SK-N-SH (cell line): ENCODE measurements at regions not wholly inside any gene's neighbourhood (a gene's known extent, or its start where the extent isn't known, plus 50 kb on each side); places are given as distances from the start of the nearest gene placed in this dataset.

Experiments used
- CTCF ChIA-PET: fragments of 300-600, 350-600 bp; formaldehyde crosslinking; extraction: SDS; loops from one replicate; lab custom pipeline; 2021; lab: Yijun Ruan, JAX
- POLR2A ChIA-PET: fragments of 350-600 bp; sonication (Branson Sonifier 250); formaldehyde crosslinking; extraction: SDS; loops from one replicate; lab custom pipeline; 2020; ENCODE audit warnings: antibody characterized with exemption, inconsistent platforms; lab: Yijun Ruan, JAX
- DNase-seq: peaks from one replicate; pipeline ENCODE4 v3.0.0; 2012
- H2AFZ ChIP-seq: fragments of 200-600 bp; sonication (generic); 2 replicates; pipeline ENCODE4 v1.8.1; 2016; ENCODE audit warnings: antibody characterized with exemption, mild to moderate bottlenecking, low read depth
- H3F3A ChIP-seq: fragments of 200-600 bp; sonication (generic); replicated peaks from 2 replicates; pipeline ENCODE3; 2016; ENCODE audit warnings: antibody characterized with exemption, mild to moderate bottlenecking; ENCODE audit not compliant: insufficient read depth
- H3K27ac ChIP-seq, 2 experiments: fragments of 200-500 bp in 1 of 2; fragments of 200-600 bp in 1 of 2; sonication (Bioruptor generic) in 1 of 2; sonication (generic), shearing (Covaris generic) in 1 of 2; 2 replicates each; pipeline versions ENCODE4 v1.5.1 to v1.6.1; 2014 to 2016; ENCODE audit warnings: low read depth in 2 of 2, inconsistent platforms in 1 of 2, low read length in 1 of 2, mild to moderate bottlenecking in 1 of 2, mixed read lengths in 1 of 2
- H3K27me3 ChIP-seq: fragments of 200-600 bp; sonication (generic), shearing (Covaris generic); 2 replicates; pipeline ENCODE4 v1.6.1; 2016; ENCODE audit warnings: mixed run types; ENCODE audit not compliant: insufficient read depth
- H3K36me3 ChIP-seq, 2 experiments: fragments of 200-500 bp in 1 of 2; fragments of 200-600 bp in 1 of 2; sonication (Bioruptor generic) in 1 of 2; sonication (generic) in 1 of 2; replicated peaks in 1 of 2; 2 replicates each; pipeline versions ENCODE3 to v1.5.1; 2014 to 2016; ENCODE audit warnings: low read length in 1 of 2, mild to moderate bottlenecking in 1 of 2; ENCODE audit not compliant: insufficient read depth in 2 of 2, control insufficient read depth in 1 of 2
- H3K4me1 ChIP-seq, 2 experiments: fragments of 200-500 bp in 1 of 2; fragments of 200-600 bp in 1 of 2; sonication (Bioruptor generic) in 1 of 2; sonication (generic), shearing (Covaris generic) in 1 of 2; 2 replicates each; pipeline versions ENCODE4 v1.5.1 to v1.6.1; 2014 to 2016; ENCODE audit warnings: low read depth in 1 of 2, low read length in 1 of 2, mixed run types in 1 of 2; ENCODE audit not compliant: insufficient read depth in 2 of 2, control insufficient read depth in 1 of 2
- H3K4me2 ChIP-seq: fragments of 200-600 bp; sonication (generic), shearing (Covaris generic); 2 replicates; pipeline ENCODE4 v1.6.1; 2017; ENCODE audit warnings: mixed run types
- H3K4me3 ChIP-seq, 2 experiments: fragments of 200-500 bp in 1 of 2; fragments of 200-600 bp in 1 of 2; sonication (Bioruptor generic) in 1 of 2; sonication (generic), shearing (Covaris generic) in 1 of 2; 2 replicates each; pipeline versions ENCODE4 v1.5.1 to v1.8.1; 2014 to 2016; ENCODE audit warnings: low read depth in 2 of 2, inconsistent platforms in 1 of 2, low read length in 1 of 2, mild to moderate bottlenecking in 1 of 2, mixed read lengths in 1 of 2, moderate library complexity in 1 of 2
- H3K79me2 ChIP-seq: fragments of 200-600 bp; sonication (generic); 2 replicates; pipeline ENCODE4 v1.8.1; 2017; ENCODE audit warnings: mild to moderate bottlenecking; ENCODE audit not compliant: insufficient read depth
- H3K9ac ChIP-seq: fragments of 200-600 bp; sonication (generic); 2 replicates; pipeline ENCODE4 v1.6.1; 2017; ENCODE audit warnings: mixed run types
- H3K9me2 ChIP-seq: fragments of 200-600 bp; sonication (generic); 2 replicates; pipeline ENCODE4 v1.6.1; 2017; ENCODE audit warnings: mixed run types
- H3K9me3 ChIP-seq: fragments of 200-600 bp; sonication (generic); 2 replicates; pipeline ENCODE4 v1.6.1; 2017; ENCODE audit warnings: mixed run types, mild to moderate bottlenecking, moderate library complexity
- H4K20me1 ChIP-seq: fragments of 200-600 bp; sonication (generic); 2 replicates; pipeline ENCODE4 v1.6.1; 2017; ENCODE audit warnings: mild to moderate bottlenecking, mixed run types; ENCODE audit not compliant: insufficient read depth
- EP300 ChIP-seq, 2 experiments: IDR thresholded peaks; 2 replicates each; pipeline versions ENCODE4 v1.4.0 to v1.6.1; 2012; ENCODE audit warnings: borderline replicate concordance in 1 of 2, low read depth in 1 of 2, low read length in 1 of 2
- EZH2phosphoT487 ChIP-seq: fragments of 200-600 bp; sonication (generic); IDR thresholded peaks from 2 replicates; pipeline ENCODE4 v1.6.1; 2017; ENCODE audit warnings: low read depth, mixed run types, mild to moderate bottlenecking, antibody characterized with exemption, moderate library complexity, borderline replicate concordance
- FOXM1 ChIP-seq: IDR thresholded peaks from 2 replicates; pipeline ENCODE4 v1.4.0; 2012; ENCODE audit warnings: low read depth, mild to moderate bottlenecking
- GABPA ChIP-seq: IDR thresholded peaks from 2 replicates; pipeline ENCODE4 v1.4.0; 2012; ENCODE audit warnings: low read depth, mild to moderate bottlenecking
- GATA2 ChIP-seq: sonication (generic); formaldehyde crosslinking; IDR thresholded peaks from 2 replicates; pipeline ENCODE4 v1.5.0; 2020; ENCODE audit warnings: mild to moderate bottlenecking, missing genetic modification reagents
- JUND ChIP-seq: IDR thresholded peaks from 2 replicates; pipeline ENCODE4 v1.4.0; 2012
- NFIC ChIP-seq: IDR thresholded peaks from 2 replicates; pipeline ENCODE4 v1.4.0; 2012; ENCODE audit warnings: borderline replicate concordance
- POLR2AphosphoS5 ChIP-seq: IDR thresholded peaks from 2 replicates; pipeline ENCODE4 v1.6.1; 2012; ENCODE audit warnings: low read depth, low read length
- RCOR1 ChIP-seq: fragments of 150-350 bp; IDR thresholded peaks from 2 replicates; pipeline ENCODE4 v1.6.1; 2017; ENCODE audit warnings: antibody characterized with exemption, low read length
- RFX5 ChIP-seq: IDR thresholded peaks from 2 replicates; pipeline ENCODE4 v1.6.1; 2012; ENCODE audit warnings: mild to moderate bottlenecking, improper control_type of control experiment, low read length
- RXRA ChIP-seq: IDR thresholded peaks from 2 replicates; pipeline ENCODE4 v1.4.0; 2012; ENCODE audit warnings: low read depth, mild to moderate bottlenecking, borderline replicate concordance
- SIN3A ChIP-seq: IDR thresholded peaks from 2 replicates; pipeline ENCODE4 v1.6.1; 2012; ENCODE audit warnings: low read depth, mild to moderate bottlenecking, low read length, moderate library complexity, borderline replicate concordance
- SMC3 ChIP-seq: IDR thresholded peaks from 2 replicates; pipeline ENCODE4 v1.6.1; 2012; ENCODE audit warnings: low read depth, low read length, improper control_type of control experiment
- TAF1 ChIP-seq: IDR thresholded peaks from 2 replicates; pipeline ENCODE4 v1.6.1; 2012; ENCODE audit warnings: low read depth, mild to moderate bottlenecking, low read length, moderate library complexity, borderline replicate concordance
- TCF12 ChIP-seq: IDR thresholded peaks from 2 replicates; pipeline ENCODE4 v1.4.0; 2012
- TEAD4 ChIP-seq: IDR thresholded peaks from 2 replicates; pipeline ENCODE4 v1.4.0; 2012; ENCODE audit warnings: mild to moderate bottlenecking, borderline replicate concordance; ENCODE audit not compliant: insufficient read depth
- YY1 ChIP-seq: IDR thresholded peaks from 2 replicates; pipeline ENCODE4 v1.4.0; 2012; ENCODE audit warnings: low read depth, mild to moderate bottlenecking
- WGBS: methylation state at CpG from one replicate; pipeline ENCODE4 v1.1.6; 2017; ENCODE audit warnings: low lambda C conversion rate; 5-methylcytosine and 5-hydroxymethylcytosine counted together
- TF ChIP-seq, protein P1 (sequence below): fragments of 150-350 bp; IDR thresholded peaks from 2 replicates; pipeline ENCODE4 v1.6.1; 2017; ENCODE audit warnings: antibody characterized with exemption, low read length, low read depth, borderline replicate concordance
- TF ChIP-seq, protein P2 (sequence below): IDR thresholded peaks from 2 replicates; pipeline ENCODE4 v1.4.0; 2012; ENCODE audit warnings: low read depth
- TF ChIP-seq, protein P3 (sequence below): IDR thresholded peaks from 2 replicates; pipeline ENCODE4; 2012
- TF ChIP-seq, protein P4 (sequence below): IDR thresholded peaks from 2 replicates; pipeline ENCODE4 v1.6.1; 2012; ENCODE audit warnings: mild to moderate bottlenecking, low read depth, low read length, moderate library complexity
- TF ChIP-seq, protein P5 (sequence below): IDR thresholded peaks from 2 replicates; pipeline ENCODE4 v1.4.0; 2012; ENCODE audit warnings: low read depth, borderline replicate concordance

DNA sequence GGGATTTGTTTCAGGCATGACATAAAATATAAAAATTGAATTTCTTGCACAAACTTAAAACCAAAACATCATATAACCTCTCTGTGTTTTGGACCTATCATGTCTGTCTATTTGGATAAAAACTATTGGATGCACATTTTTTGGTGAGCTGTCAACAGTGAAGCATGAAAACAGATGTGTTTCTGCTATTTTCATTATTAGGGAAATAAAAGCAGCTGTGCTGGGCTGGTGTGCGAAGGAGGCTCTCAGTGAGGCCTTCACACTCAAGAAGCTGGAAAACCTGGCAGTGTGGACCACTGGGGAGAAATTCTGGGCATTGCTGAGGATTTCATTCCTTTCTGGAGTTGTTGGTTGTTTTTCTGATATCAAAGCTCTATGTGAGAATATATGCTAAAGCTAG, 395.3 kb downstream of the GJA1 start:
- H3K36me3 ChIP-seq: no peaks in the 10 kb centered on the region
- no peaks in the 10 kb centered on the region for H3K9me3 ChIP-seq
- H3K9me2 ChIP-seq: no peaks in the 10 kb centered on the region
- H4K20me1 ChIP-seq: no peaks in the 10 kb centered on the region
- no peaks in the 10 kb centered on the region for H3K79me2 ChIP-seq
- peaks cover 7 to 15% of the 10 kb centered on the region in 2 experiments; a peak in 3 of 4 replicates for H3K4me1 ChIP-seq
- POLR2A ChIA-PET: no interaction called here
- 100% methylated on average over 1 of the region's 1 CpG for WGBS
- H2AFZ ChIP-seq: no peak overlapping the region; the same call in 1 of the 2 replicates
- H3K4me3 ChIP-seq: no peak overlapping the region
- H3K27ac ChIP-seq: peak overlapping the region in 1 of 2 experiments; percentile 75; a peak in 3 of 4 replicates
- H3K27me3 ChIP-seq: no peaks in the 10 kb centered on the region
- H3K4me2 ChIP-seq: no peak overlapping the region
- TF ChIP-seq RCOR1 (no peak), RXRA (no peak), EP300 (IDR thresholded peaks at IDR 0.05; ENCODE audit: borderline replicate concordance in 1 of 2, low read depth in 1 of 2, low read length in 1 of 2) (no peak), SIN3A (no peak), GATA2 (CRISPR knock-in tag) (no peak), TAF1 (no peak), EZH2phosphoT487 (no peak), SMC3 (no peak), FOXM1 (no peak), TEAD4 (no peak), NFIC (no peak), POLR2AphosphoS5 (no peak)
- TF ChIP-seq, protein P1, sequence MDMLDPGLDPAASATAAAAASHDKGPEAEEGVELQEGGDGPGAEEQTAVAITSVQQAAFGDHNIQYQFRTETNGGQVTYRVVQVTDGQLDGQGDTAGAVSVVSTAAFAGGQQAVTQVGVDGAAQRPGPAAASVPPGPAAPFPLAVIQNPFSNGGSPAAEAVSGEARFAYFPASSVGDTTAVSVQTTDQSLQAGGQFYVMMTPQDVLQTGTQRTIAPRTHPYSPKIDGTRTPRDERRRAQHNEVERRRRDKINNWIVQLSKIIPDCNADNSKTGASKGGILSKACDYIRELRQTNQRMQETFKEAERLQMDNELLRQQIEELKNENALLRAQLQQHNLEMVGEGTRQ: no peak
- TF ChIP-seq, protein P2, sequence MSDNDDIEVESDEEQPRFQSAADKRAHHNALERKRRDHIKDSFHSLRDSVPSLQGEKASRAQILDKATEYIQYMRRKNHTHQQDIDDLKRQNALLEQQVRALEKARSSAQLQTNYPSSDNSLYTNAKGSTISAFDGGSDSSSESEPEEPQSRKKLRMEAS: no peak
- TF ChIP-seq, protein P3, sequence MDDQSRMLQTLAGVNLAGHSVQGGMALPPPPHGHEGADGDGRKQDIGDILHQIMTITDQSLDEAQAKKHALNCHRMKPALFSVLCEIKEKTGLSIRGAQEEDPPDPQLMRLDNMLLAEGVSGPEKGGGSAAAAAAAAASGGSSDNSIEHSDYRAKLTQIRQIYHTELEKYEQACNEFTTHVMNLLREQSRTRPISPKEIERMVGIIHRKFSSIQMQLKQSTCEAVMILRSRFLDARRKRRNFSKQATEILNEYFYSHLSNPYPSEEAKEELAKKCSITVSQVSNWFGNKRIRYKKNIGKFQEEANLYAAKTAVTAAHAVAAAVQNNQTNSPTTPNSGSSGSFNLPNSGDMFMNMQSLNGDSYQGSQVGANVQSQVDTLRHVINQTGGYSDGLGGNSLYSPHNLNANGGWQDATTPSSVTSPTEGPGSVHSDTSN: no peak
- TF ChIP-seq, all 33 proteins: peak for 0
- no peak for DNase-seq
- CTCF ChIA-PET: interaction anchor here (0.8 to 1.4 kb wide), 3 partner anchors 19 to 400 kb away, joined by 3 to 5 read pairs (median 5); no protein-coding TSS in a partner anchor
- no peak overlapping the region for H3K9ac ChIP-seq
- H3F3A ChIP-seq: peaks cover 12% of the 10 kb centered on the region

DNA sequence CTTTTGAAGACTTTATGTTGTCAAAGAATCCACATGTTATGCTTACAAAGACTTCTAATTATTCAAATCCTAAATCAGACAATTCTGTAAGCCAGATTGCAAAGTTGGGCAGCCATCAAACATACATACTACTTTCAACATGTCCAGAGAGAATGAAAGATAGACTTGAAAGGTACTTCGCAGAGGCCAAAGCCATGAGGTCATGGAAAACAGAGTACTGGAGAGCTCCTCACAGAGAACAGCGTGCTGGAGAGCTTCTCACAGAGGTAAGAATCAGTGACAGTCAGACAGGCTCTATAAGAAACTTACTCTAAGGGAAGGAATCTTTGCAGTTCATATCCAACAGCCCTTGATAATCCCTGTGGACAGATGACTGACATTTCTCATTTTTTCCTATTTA, 400.2 kb downstream of the GJA1 start:
- Histone ChIP-seq H3K27ac (no peak overlapping the region), H3K4me1 (peaks cover 9 to 10% of the 10 kb centered on the region in 2 experiments; a peak in 2 of 4 replicates), H3K27me3 (no peaks in the 10 kb centered on the region), H3K9ac (no peak overlapping the region), H3K4me2 (no peak overlapping the region), H4K20me1 (no peaks in the 10 kb centered on the region), H3K9me2 (no peaks in the 10 kb centered on the region), H3K36me3 (no peaks in the 10 kb centered on the region), H3K9me3 (no peaks in the 10 kb centered on the region), H3F3A (no peaks in the 10 kb centered on the region), H2AFZ (no peak overlapping the region), H3K79me2 (no peaks in the 10 kb centered on the region), H3K4me3 (no peak overlapping the region)
- CTCF ChIA-PET: interaction anchor here (1.4 to 1.5 kb wide), 2 partner anchors 13 to 14 kb away, joined by 3 to 4 read pairs; no protein-coding TSS in a partner anchor
- WGBS: 80% methylated on average over 2 of the region's 2 CpGs
- POLR2A ChIA-PET: no interaction called here
- TF ChIP-seq, protein P4, sequence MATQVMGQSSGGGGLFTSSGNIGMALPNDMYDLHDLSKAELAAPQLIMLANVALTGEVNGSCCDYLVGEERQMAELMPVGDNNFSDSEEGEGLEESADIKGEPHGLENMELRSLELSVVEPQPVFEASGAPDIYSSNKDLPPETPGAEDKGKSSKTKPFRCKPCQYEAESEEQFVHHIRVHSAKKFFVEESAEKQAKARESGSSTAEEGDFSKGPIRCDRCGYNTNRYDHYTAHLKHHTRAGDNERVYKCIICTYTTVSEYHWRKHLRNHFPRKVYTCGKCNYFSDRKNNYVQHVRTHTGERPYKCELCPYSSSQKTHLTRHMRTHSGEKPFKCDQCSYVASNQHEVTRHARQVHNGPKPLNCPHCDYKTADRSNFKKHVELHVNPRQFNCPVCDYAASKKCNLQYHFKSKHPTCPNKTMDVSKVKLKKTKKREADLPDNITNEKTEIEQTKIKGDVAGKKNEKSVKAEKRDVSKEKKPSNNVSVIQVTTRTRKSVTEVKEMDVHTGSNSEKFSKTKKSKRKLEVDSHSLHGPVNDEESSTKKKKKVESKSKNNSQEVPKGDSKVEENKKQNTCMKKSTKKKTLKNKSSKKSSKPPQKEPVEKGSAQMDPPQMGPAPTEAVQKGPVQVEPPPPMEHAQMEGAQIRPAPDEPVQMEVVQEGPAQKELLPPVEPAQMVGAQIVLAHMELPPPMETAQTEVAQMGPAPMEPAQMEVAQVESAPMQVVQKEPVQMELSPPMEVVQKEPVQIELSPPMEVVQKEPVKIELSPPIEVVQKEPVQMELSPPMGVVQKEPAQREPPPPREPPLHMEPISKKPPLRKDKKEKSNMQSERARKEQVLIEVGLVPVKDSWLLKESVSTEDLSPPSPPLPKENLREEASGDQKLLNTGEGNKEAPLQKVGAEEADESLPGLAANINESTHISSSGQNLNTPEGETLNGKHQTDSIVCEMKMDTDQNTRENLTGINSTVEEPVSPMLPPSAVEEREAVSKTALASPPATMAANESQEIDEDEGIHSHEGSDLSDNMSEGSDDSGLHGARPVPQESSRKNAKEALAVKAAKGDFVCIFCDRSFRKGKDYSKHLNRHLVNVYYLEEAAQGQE: no peak
- TF ChIP-seq SIN3A: no peak
- no peak for TF ChIP-seq TAF1
- TF ChIP-seq JUND: no peak
- TF ChIP-seq NFIC: no peak
- TF ChIP-seq GABPA: no peak
- TF ChIP-seq, protein P5, sequence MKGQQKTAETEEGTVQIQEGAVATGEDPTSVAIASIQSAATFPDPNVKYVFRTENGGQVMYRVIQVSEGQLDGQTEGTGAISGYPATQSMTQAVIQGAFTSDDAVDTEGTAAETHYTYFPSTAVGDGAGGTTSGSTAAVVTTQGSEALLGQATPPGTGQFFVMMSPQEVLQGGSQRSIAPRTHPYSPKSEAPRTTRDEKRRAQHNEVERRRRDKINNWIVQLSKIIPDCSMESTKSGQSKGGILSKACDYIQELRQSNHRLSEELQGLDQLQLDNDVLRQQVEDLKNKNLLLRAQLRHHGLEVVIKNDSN: no peak
- no peak for TF ChIP-seq YY1
- TF ChIP-seq SMC3: no peak
- TF ChIP-seq EP300 (IDR thresholded peaks at IDR 0.05; ENCODE audit: borderline replicate concordance in 1 of 2, low read depth in 1 of 2, low read length in 1 of 2): no peak
- no peak for TF ChIP-seq RFX5
- TF ChIP-seq TCF12: no peak
- no peak for DNase-seq
